GM18508 (cell line): ENCODE measurements at regions not wholly inside any gene's neighbourhood (a gene's known extent, or its start where the extent isn't known, plus 50 kb on each side); places are given as distances from the start of the nearest gene placed in this dataset.

ENCODE experiments used
- ATAC-seq: cut with Tn5 transposase; IDR thresholded peaks from one replicate; pipeline ENCODE4 v1.9.1; 2021; ENCODE audit warnings: moderate number of reproducible peaks; ENCODE audit not compliant: insufficient read depth, unreplicated experiment

DNA sequence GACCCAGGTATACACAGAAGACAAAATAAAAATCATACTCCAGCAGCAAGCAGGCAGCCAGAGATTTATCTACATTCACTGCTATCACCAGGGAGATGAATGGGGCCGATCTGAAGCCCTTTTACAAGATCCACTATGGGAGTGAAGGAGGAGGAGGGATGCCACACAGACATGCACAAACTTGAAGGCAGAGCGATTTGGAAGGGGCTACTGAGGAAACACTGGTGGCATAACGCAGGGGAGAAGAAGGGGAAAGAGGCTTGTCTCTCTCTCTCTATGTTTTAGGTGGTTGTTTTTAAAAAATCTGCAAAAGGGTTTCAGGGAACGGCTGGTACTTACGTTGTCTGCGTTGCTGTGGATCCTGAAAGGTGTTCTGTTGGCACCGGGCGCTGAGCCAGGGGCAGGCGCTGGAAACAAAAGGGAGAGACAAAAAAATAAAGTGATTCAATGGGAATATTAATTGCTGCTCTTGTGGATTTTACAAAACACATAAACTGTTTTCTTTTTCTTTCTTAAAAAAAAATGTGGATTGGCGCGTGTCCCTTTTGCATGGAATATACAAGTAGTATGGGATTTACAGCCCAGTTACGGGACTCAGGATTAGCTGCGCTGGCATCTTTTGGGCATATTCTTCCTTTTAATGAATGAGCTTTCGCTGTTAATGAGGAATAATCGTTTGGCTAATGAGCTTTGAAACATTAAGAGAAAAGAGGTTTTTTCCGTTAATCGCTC, 255.3 kb upstream of the PMFBP1 start:
- ATAC-seq: no peak

DNA sequence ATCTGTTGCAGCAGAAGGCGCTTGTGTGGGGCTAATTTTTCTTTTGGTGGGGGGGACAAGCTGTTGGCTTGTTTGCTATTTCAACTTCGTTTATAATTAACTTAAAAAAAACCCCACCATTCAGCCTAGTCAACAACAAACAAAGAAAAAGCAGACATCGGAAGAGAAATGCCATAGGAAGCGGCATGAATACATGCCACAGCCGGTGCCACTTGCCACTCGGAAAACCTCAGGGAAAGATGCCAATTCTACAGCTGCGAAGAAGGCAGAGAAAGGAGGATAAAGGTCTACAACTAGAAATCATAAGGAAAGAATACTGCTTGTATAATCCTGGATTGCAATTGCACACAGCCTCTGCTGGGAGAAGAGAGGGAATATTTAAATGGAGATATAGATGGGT, 254.4 kb upstream of the PMFBP1 start:
- ATAC-seq: no peak

DNA sequence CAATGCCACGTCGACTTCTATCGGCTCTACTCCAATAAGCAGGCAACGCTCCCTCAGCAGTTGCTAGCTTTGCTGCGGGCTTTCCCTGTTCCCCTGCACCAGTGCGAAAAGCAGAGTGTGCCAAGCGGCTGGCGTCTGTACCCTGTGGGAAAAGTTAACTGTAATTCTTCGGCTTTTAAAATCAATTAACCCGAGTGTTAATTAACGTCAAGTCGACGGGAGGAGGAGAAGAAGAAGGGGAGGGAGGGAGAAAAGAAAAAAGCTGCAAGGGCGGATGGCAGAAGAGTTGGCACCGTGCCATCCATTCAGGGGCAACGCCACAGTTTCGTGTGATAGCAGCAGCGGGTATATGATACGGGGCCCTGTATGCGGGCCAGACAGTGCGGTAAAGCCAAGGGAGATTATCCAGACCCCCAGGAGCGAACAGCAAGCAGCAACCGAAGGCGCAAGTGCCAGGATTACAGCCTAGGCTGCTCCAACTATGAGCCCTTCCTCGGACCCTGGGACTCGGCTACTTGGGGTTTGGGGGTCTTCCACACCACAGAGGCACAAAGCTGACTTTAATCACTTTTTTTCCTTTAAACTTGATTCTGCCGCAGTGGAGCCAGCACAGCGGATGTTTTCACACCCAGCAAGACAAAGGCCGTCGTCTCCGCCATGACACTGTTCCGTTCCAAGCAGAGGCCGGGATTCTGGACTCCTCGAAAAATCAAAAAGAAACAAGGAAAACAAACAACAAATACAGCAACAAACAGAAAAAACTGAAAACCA, 253.8 kb upstream of the PMFBP1 start:
- ATAC-seq: no peak

DNA sequence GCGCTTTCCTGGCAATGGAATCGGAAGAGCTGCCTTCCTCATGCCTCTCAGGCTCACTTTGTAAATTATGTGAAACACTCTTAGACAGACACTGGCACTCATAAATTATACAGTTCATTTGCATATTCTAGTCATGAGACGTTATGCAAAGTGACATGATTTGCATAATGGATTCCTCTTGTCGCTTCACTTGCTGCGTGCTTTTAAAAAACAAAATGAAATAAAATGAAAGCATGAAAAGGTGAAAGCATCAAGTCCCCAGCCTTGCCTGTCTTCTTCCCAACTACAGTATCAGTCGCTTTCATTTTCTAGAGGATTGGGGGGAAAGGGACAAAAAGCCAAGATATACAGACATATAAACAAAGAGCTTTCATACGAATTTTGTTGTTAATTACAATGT, 252.8 kb upstream of the PMFBP1 start:
- ATAC-seq: no peak

DNA sequence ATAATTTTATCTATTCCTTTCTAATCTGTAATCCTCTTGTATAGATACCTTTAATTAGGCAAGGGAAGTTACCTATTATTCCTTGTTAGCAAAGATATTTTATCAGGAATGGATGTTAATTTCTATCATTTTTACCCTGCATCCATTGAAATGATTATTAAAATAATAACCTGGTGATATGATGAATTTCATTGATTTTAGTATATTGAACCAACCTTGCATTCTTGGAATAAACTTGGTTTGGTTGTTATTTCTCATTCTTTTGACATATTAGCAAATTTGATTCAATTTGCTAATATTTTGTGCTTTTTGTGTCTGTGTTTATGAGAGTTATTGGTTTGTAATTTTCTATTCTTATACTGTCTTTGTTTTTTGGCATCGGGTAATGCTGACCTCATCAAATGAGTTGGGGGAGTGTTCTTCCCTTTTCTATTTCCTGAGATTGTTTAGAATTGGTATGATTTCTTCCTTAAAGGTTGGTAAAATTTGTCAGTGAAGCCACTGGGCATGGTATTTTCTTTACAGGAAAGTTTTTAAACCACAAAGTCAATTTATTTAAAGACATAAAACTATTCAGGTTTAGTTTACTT, 250.4 kb upstream of the PMFBP1 start:
- ATAC-seq: no peak

DNA sequence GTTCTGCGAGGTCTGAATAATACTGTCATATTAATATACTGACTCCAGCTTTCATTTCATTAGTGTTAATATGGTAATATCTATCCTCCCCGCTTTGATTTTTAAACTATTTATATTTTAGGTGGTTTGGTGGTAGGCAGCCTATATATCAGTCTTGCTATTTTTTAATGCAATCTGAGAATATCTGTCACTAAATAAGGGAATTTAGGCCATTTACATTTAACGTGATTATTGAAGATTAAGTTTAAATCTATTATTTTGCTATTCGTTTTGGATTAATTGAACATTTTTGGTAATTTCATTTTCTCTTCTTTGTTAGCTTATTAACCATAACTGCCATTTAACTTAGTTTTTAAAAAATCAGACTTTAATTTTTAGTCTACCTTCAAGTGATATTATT, 247.7 kb upstream of the PMFBP1 start:
- ATAC-seq: no peak

DNA sequence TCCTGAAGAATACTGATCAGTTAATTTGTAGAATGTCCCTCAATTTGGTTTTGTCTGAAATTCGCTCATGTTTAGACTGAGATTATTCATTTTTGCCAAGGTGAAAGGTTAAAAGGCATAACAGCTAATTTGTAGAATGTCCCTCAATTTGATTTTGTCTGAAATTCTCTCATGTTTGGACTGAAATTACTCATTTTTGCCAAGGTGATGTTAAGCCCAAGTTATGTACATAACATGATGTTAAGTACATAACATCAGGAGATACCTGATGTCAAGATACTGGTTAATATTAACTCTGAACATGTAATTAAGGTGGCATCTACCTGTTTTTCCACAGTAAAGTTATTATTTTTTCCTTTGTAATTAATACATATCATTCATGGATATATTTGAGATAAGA, 243.4 kb upstream of the PMFBP1 start:
- no peak for ATAC-seq

DNA sequence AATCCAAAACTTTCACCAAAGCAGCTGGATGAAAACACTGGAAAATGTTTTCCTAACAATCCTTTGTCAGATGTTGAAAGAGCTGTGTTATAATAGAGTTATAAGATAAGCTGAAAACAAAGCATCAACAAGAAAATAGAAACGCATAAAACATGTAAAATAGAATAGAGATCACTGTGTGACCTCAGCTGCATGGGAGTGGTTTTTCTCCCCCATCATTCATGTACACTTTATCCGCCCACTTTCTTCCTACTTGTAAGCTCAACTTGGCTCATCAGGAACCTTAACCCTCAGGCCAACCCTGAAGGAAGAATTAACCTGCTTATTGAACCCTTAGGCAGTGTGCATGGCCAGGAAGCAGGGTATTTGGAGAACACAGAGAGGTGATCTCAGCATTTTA, 238.5 kb upstream of the PMFBP1 start:
- ATAC-seq: no peak

DNA sequence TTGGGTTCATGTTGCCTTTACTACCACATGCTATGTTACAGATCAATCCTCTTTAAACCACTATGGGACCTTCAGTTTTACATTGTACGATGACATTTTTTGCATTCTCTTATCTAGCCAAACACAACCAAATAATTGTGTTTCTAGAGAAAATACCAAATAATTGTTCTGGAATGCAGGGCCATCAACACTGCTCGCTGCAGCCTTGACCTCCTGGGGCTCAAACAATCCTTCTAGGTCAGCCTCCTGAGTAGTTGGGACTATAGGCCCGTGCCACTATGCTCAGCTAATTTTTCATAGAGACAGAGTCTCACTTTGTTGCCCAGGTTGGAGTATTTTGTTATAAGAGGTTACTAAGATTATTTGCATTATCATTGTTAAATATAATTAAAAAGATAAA, 237.5 kb upstream of the PMFBP1 start:
- no peak for ATAC-seq

DNA sequence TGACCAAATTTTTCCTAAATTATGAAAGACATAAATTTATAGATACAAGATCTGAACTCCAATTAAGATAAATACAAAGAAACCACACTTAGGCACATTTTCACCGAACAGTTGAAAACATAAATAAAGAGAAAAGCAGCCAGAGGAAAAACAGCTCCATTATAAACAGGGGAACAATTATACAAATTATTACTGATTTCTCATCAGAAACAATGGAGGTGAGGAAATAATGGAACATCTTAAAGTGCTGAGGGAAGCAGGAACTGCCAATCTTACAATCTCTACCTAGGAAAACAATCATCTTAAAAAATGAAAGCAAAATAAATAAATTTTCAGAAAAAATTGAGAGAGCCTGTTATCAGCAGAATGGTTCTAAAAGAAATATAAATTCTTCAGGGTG, 234.4 kb upstream of the PMFBP1 start:
- ATAC-seq: no peak

DNA sequence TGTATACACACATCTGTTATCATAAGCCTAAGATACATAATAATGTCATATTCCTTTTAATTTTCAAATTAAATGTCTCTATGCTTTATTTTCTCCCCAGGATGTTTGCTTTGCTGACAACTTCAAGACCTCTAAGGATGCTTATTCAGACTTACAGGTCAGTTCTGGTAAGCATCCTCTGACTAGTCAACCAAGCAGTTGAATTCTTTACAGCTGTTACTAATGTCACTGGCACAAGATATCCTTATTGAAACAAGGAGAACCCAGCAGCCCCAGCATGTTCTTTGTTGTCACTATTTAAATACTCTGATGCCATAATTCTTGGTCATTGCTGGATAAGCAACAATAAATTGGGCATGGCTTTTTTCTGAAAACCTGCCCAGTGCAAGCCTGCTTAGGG, 232.3 kb upstream of the PMFBP1 start:
- no peak for ATAC-seq

DNA sequence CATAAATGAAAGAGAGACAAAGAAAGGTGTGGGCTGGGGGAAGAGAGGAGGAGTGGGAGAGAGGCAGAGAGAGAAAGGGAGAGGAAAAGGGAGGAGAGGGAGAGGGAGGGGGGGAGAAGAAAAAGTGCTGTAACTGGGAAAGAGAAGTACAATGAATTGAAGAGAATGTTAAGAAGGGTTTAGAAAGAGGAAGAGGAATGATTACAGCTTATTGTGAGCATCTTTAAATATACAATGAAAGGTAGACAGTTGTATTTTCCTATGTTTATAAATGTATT, 229.1 kb upstream of the PMFBP1 start:
- ATAC-seq: no peak

DNA sequence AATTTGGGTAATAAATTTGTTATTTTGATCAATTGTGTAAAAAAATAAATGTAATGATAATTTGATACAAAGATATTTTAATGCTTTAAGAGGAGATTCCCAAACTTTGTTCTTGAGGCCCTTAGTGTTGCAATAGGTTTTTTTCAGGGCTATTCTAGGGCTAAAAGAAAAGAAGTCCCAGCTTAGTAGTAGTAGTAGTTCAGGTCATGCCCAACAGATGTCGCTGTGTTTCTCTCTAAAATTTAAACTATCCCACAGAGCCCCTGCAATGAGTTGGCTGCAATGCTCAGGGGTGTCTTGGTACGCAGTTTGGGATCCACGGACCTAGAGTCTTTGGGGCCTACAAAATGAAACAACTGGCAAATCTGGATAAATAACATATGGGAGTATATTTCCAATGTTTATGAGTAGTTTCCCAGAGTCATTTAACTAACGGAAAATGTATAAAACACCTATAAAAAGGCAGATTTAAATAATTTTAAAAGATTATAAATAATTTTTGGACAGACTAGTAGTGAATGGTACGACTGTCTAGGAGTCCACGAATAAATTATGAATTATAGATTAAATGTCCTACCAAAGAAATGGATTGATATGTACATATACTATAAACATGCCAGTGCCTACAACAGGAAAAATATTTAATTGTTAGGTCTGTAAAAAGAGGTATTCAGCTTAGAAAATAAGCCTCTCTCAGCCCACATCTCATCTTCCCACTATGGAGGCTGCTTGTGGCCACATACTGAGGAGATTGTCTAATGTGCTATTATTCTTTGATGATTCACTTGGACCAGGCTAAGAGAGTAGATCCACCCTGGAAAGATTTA, 228.5 kb upstream of the PMFBP1 start:
- ATAC-seq: no peak

DNA sequence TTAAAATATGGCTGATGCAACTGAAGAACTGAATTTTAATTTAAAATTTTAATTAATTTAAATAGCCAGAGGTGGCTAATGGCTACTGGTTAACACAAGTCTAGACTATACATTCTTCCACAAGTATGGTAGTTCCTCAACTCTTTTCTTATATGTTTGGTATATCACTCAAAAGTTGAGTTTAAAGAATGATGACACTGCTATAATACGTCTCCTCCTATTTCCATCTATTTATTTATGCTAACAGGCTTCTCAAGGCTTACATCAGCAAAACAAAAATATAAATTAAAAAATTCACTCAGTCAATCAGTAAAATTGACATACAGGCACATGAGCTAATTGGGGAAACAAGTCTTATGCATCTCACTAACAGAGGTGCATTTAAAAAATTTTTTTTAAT, 227.9 kb upstream of the PMFBP1 start:
- ATAC-seq: no peak

DNA sequence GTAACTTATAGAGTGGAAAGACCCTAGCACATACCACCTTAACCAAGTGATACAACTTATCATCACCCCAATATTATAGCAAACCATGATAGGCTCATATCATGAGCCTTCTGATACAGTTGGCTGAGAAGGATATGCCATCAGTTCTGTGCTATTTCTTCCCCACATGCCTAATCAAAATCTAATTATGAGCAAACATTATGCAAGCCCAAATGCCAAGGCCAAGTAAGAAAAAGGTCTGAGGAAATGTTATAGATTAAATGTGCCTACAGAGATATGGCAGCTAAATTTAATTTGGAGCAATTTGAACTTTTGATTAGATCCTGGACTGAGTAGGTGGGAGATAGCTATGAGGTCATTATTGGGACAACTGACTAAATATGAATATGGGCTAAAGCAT, 225.9 kb upstream of the PMFBP1 start:
- no peak for ATAC-seq

DNA sequence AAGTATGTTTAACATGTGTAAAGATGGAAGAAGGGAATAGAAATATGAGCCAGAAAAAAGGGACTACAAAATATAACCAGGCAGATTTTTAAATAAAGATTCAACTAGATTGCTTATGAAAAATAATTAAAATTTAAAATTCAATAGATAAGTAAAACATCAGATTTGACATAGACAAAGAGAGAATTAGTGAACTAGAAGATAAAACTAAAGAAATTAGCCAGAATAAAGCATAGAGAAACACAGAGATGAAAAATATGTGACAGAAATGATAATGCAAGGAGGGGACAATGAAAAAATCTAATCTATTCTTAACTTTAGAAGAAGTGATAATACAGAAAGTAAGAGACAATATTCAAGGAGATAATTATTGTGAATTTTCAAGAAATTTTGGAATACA, 222.6 kb upstream of the PMFBP1 start:
- ATAC-seq: no peak

DNA sequence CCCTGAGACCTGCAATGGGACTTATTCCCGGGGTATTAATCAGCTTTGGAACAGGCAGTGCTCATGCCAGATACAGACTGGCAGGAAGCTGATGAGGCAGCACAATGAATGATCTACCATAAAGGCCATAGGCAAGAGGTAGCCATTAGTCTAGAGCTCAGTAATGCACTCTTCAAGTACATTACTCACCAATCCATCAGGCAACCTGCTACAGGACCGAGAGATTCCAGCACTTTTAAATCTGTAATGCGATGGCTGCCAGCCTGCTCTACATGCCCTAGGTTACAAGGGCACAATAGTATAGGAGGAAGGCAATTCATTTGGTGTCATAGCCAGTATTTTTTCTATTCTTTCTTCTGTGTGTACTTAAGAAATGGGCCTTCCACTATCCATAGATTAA, 217.8 kb upstream of the PMFBP1 start:
- no peak for ATAC-seq

DNA sequence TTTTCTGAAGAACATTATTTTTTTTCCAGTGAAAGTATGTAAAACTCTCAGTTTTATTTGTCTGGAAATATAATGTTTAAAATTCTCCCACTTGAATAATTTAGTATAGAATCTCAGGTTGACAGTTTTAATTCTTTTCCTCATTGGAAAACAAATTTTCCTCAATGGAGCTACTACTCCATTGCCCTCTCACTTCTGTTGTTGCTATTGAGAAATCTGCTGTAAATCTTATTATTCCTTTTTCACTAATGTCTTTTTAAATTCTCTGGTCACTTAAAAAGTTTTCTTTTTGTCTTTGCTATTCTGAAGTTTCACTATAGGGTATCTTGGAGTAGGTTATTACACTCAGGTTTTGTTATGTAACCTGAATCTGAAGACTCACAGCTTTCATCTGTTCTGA, 216.1 kb upstream of the PMFBP1 start:
- no peak for ATAC-seq

DNA sequence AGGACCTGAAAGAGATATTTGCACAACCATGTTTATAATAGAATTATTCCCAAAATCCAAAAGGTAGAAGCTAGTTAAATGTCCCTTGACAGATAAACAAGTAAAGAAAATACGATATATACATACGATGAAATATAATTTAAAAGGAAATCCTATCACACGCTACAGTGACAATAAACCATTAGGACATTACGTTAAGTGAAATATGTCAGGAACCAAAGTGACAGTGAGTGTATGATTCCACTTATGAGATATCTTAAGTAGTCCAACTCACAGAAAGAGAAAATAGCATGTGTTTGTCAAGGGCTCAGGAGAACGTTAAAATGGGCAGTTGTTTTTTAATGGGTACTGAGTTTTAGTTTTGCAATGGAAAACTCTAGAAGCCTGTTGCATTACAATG, 212.7 kb upstream of the PMFBP1 start:
- no peak for ATAC-seq

DNA sequence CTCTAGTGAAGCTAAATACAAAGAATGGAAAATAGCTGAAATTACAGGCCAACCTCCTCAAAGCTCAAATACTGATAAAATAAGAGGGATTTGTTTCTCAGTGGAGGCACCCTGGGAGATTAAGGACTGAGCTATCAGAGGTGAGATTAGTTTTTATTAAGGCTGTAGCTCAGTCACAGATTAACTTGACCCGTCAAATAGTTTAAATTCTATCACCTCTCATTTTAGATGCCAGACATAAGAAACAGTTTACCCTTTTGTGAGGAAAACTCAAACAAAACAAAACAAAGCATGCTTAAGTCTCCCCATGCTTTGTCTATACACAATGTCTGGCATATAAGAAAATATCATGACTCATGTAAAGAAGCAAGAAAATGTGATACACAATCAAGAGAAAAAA, 208.3 kb upstream of the PMFBP1 start:
- ATAC-seq: no peak

DNA sequence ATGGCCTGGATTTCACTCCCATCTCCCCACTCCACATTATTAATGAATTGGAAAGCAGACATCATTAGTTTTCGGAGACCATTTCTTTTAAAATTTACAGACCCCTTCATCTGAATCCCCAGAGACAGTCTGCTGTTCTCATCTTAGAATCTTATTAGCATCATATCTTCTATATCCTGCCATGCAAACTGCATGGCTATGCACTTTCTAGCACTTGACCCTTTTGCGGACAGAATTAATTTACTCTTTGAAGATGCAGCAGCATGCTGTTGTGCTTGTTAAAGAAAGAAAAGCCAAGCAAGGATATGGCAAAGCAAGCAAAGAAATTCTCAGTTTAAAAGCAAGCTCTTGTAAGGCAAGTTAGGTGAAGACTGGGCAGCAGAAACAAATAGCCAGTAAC, 201.2 kb upstream of the PMFBP1 start:
- no peak for ATAC-seq
